RWPE2 (cell line): ENCODE measurements at regions not wholly inside any gene's neighbourhood (a gene's known extent, or its start where the extent isn't known, plus 50 kb on each side); places are given as distances from the start of the nearest gene placed in this dataset.

Source experiments
- ATAC-seq: fragments of 200-7000 bp; cut with Tn5 transposase; 3 replicates; pipeline ENCODE4 v1.9.1; 2021; ENCODE audit warnings: low read depth
- DNase-seq: peaks from one replicate; pipeline ENCODE4 v3.0.0-alpha.2; 2020; ENCODE audit warnings: low spot score
- H3K27ac ChIP-seq: fragments of 450-650 bp; 2 replicates; pipeline ENCODE4 v1.5.1; 2017; ENCODE audit warnings: mild to moderate bottlenecking; ENCODE audit not compliant: poor library complexity, severe bottlenecking
- H3K27me3 ChIP-seq: fragments of 250-450 bp; sonication (Bioruptor Pico); 2 replicates; pipeline ENCODE4 v1.5.1; 2021; ENCODE audit warnings: mild to moderate bottlenecking, moderate library complexity; ENCODE audit not compliant: insufficient read depth, poor library complexity, severe bottlenecking
- H3K36me3 ChIP-seq: fragments of 250-450 bp; sonication (Bioruptor Pico); 2 replicates; pipeline ENCODE4 v1.5.1; 2020; ENCODE audit warnings: low read depth, mild to moderate bottlenecking, moderate library complexity
- H3K4me1 ChIP-seq: fragments of 250-450 bp; sonication (Bioruptor Pico); 2 replicates; pipeline ENCODE4 v1.5.1; 2021; ENCODE audit warnings: mild to moderate bottlenecking, moderate library complexity; ENCODE audit not compliant: insufficient read depth, poor library complexity, severe bottlenecking
- H3K4me3 ChIP-seq: fragments of 250-450 bp; sonication (Bioruptor Pico); 2 replicates; pipeline ENCODE4 v1.5.1; 2021; ENCODE audit warnings: mild to moderate bottlenecking, moderate library complexity; ENCODE audit not compliant: severe bottlenecking
- H3K9me3 ChIP-seq: fragments of 250-450 bp; sonication (Bioruptor Pico); 2 replicates; pipeline ENCODE4 v1.5.1; 2021; ENCODE audit warnings: mild to moderate bottlenecking, moderate library complexity; ENCODE audit not compliant: severe bottlenecking
- CTCF ChIP-seq: fragments of 450-650 bp; IDR thresholded peaks from one replicate; pipeline ENCODE4 v1.5.1; 2017; ENCODE audit warnings: mild to moderate bottlenecking, moderate library complexity; ENCODE audit not compliant: poor library complexity, severe bottlenecking

- Histone ChIP-seq H3K4me3 (no peak overlapping the region), H3K27me3 (no peaks in the 10 kb centered on the region)
Measured at GRCh38 chr4:36485885-36486284, 204.5 kb downstream of the DTHD1 start.

GRCh38 chr4:36489798-36490197 lies 208.4 kb downstream of the DTHD1 start:
- Histone ChIP-seq H3K36me3 (no peaks in the 10 kb centered on the region), H3K4me1 (no peaks in the 10 kb centered on the region), H3K9me3 (no peaks in the 10 kb centered on the region), H3K27me3 (no peaks in the 10 kb centered on the region), H3K27ac (no peak overlapping the region), H3K4me3 (no peak overlapping the region)
- no peak for DNase-seq
- no peak for ATAC-seq
- TF ChIP-seq CTCF: no peak

More at GRCh38 chr4:36485885-36486284, 204.5 kb downstream of the DTHD1 start:
- Histone ChIP-seq H3K27ac (no peak overlapping the region), H3K36me3 (no peaks in the 10 kb centered on the region), H3K4me1 (no peaks in the 10 kb centered on the region), H3K9me3 (no peaks in the 10 kb centered on the region)
- ATAC-seq (no peak), DNase-seq (no peak)
- no peak for TF ChIP-seq CTCF

DNA sequence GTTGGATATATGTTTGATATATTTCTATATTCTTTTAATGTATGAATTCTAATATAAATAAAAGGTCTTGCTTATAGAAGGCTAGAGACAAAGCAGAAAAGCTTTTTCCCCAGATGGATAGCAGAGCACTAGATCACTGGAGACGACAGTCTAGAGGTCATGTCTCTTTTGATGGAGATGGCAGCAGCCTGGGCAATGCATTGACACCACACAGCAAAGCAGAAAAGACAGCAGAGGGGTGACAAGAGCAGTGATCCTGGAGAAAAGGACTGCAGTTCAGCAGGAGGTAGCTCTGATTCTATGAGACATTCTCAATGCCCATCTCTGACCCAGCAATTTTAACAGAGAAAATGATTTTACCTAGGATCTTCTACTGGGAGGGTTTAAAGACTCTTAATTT lies 210.6 kb downstream of the DTHD1 start:
- H3K9me3 ChIP-seq: no peaks in the 10 kb centered on the region
- no peaks in the 10 kb centered on the region for H3K27me3 ChIP-seq
- no peak overlapping the region for H3K4me3 ChIP-seq
- no peak for ATAC-seq
- no peak for DNase-seq
- no peak for TF ChIP-seq CTCF
- no peak overlapping the region for H3K27ac ChIP-seq
- no peaks in the 10 kb centered on the region for H3K36me3 ChIP-seq
- no peaks in the 10 kb centered on the region for H3K4me1 ChIP-seq

DNA sequence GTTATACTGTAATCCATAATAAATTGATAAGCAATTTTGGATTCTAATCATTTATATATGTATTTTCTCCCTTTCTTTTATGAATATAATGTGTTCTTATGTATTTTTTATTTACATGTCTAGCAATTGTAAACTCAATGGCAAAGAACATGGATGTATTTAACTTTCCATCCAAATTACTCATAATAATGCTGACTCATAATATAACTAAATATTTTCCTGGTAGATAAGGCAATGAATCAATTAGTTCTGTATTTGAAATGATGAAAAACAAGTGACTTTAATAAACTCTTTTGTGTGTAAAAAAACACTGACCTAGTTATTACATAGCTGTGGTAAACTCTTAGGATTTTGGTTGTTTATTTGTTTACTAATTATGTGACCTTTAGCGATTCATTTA lies 211.2 kb downstream of the DTHD1 start:
- Histone ChIP-seq H3K9me3 (no peaks in the 10 kb centered on the region), H3K4me1 (no peaks in the 10 kb centered on the region), H3K36me3 (no peaks in the 10 kb centered on the region), H3K4me3 (no peak overlapping the region), H3K27ac (no peak overlapping the region), H3K27me3 (no peaks in the 10 kb centered on the region)
- no peak for DNase-seq
- no peak for TF ChIP-seq CTCF
- no peak for ATAC-seq

DNA sequence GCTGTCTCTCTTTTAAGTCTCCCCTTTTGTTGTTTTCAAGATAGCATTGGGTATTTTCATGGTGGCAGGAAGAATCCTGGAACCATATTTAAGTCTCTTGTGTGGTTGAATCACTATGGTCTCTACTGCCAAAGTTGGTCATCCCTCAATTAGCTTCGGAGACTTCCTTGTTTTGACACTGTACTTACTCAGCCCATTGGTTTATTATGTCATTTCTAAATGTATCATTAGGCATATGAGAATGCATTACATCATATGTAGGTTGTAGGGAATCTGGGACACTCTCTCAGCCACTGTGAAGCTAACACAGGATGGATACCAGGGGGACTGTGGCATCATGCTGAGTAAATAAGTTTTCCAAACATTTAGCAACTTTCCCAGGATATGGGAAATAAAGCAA lies 211.8 kb downstream of the DTHD1 start:
- Histone ChIP-seq H3K27me3 (no peaks in the 10 kb centered on the region), H3K4me1 (no peaks in the 10 kb centered on the region), H3K4me3 (no peak overlapping the region), H3K36me3 (no peaks in the 10 kb centered on the region), H3K9me3 (no peaks in the 10 kb centered on the region), H3K27ac (no peak overlapping the region)
- ATAC-seq (no peak), DNase-seq (no peak)
- TF ChIP-seq CTCF: no peak
